ENCODE measurements at regions not wholly inside any gene's neighbourhood (a gene's known extent, or its start where the extent isn't known, plus 50 kb on each side); places are given as distances from the start of the nearest gene placed in this dataset.
A peak's percentile ranks its signal among the peaks of the same experiment; 100 is the strongest.

DNA sequence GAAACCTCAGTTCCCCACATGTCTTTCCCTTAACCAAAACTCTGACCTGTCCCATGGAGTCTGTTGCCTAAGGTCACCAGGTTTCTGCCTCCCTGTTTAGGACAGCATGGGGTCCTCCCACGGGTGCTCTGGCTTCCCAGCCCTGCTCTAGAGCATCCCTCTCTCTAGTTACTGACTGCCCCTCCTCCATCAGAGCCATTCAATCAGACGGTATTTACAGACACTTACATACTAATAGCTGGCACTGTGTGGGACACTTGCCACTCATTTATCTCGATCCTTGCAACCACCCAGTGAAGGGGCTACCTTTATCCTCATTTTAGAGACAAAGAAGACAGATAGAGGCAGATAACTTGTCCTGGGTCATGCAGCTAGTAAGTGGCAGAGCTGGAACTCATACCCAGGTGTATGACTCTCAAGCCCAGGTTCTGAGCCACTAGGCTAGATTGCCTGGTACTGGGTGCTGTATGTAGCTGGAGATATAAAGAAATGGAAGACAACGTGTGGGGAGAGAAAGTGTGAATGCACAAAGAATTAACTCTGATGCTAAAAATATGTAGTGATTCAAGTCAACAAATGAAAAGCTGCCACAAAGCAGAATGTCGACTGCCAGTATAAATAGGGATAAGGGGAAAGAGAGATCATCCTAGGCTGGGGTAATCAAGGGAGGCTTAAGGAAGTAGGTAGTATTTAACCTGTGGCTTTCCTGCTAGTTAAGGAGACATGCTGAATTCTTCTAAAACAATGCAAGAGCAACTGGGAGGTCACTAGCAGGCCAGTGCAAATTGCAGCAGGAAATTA, 52.5 kb upstream of the PDE8B start:
- no peak for DNase-seq

- DNase-seq = no peak
Measured at GRCh38 chr5:77156379-77156778, 54.1 kb upstream of the PDE8B start.

GRCh38 chr5:77155179-77155785, 55.2 kb upstream of the PDE8B start:
- peak; percentile 57 for DNase-seq

DNA sequence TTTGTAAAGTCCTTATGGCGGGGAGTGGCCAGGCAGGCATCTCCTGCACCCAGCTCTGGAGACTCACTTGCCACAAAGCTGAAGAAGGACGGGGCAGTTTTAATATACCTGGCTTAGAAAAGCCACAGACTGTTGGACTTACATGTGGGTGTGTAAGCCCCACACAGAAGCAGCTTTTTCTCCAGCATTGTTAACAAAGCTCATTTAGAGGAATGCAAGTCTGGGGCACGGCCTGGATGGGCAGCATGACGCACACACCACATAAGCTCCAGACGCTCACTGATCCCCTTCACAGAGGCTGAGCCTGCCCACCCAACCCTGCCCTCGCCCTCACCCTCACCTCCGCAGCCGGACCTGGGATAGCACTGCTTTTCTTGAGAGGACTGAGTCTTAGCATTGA, 58.0 kb upstream of the PDE8B start:
- DNase-seq = no peak

DNA sequence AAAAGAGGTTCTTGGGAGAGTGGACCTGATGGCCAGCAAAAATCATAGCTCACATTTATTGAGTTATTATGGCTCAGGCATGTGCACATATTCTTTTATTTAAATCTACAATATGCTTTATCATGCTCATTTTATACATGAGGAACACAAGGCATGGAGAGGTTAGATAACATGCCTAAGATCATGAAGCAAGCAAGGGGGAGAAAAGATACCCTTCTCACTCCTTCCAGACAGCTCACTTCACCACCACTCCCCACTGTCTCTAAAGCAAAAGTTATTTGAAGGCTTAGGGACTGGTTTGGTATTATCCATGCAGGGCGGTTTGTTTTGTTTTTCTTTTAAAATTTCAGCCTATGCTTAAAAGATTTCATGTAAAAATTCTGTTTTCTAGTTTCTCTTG, 59.0 kb upstream of the PDE8B start:
- no peak for DNase-seq

DNA sequence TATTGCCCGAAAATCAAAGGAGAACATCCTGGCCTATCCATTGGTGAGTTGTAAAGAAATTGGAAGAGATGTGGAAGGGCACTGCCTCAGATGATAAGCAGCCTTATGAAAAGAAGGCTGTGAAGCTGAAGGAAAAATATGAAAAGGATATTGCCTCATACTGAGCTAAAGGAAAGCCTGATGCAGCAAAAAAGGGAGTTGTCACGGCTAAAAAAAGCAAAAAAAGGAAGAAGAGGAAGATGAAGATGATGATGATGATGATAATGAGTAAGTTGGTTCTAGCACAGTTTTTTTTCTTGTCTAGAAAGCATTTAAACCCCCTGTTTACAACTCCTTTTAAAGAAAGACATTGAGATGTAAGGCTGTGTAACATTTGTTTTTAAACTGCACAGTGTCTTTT, 59.8 kb upstream of the ZBED3 start:
- no peak for DNase-seq

DNA sequence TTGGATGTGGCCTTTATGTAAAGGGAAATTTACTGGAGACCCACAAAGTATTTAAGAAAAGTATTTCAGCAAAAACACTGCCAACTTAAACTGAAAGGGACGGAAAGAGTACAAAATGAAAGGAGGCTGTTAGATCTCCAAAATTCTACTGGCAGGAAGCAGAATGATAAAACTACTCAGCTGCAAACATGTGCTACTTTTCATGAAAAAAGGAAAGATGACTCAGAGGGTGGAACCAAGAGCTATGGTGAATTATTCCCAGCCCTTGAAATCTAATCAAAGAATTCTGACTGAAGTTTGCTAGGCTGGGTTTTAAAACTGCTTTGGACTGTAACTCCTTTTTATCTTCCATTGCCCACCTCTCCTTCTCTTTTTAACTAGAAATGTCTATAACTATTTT, 58.6 kb upstream of the ZBED3 start:
- no peak for DNase-seq

GRCh38 chr5:77144837-77145139, 57.7 kb upstream of the ZBED3 start:
- DNase-seq = no peak

GRCh38 chr5:77143998-77144836, 57.1 kb upstream of the ZBED3 start:
- peak; percentile 56 for DNase-seq

- no peak for DNase-seq
Measured at GRCh38 chr5:77140350-77140749, 53.3 kb upstream of the ZBED3 start.

GRCh38 chr5:77139001-77139400, 51.9 kb upstream of the ZBED3 start:
- no peak for DNase-seq

Data from CD4-positive, alpha-beta T cell treated with Interleukin-21 for 1 hour (primary cell).